Epithelial cell of prostate (primary cell): ENCODE measurements at regions not wholly inside any gene's neighbourhood (a gene's known extent, or its start where the extent isn't known, plus 50 kb on each side); places are given as distances from the start of the nearest gene placed in this dataset.
"Not testable (repeated sequence)": the region's sequence is repeated elsewhere in the genome, so short reads cannot be mapped to it uniquely, and the experiment has no call there.

Experiments used
- DNase-seq: peaks from one replicate; pipeline ENCODE4 v3.0.0-alpha.2; 2011; ENCODE audit warnings: low read depth, low spot score
- H3K27ac ChIP-seq: fragments of 450-650 bp; 2 replicates; pipeline ENCODE4 v1.5.1; 2017; ENCODE audit warnings: mild to moderate bottlenecking

DNA sequence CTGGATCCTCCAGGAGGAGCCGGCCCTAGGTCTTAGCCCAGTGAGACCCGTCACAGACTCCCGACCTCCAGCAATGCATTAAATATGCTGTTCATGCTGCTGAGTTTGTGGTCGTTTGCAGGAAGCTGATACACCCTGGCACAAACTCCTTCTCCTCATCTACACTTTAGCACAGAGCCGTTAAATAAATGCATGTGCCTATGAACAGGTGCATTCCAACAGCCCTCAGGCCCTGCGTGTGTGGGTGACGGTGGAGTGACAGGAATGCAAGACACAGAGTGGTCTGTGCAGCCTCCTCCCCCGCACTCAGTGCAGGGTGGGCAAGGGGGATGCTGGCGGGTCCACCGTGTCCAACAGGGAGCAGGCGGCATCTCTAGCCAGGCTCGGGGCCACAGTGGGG is 106.6 kb upstream of the TMPRSS2 start:
- no peak for DNase-seq
- no peak overlapping the region for H3K27ac ChIP-seq

DNA sequence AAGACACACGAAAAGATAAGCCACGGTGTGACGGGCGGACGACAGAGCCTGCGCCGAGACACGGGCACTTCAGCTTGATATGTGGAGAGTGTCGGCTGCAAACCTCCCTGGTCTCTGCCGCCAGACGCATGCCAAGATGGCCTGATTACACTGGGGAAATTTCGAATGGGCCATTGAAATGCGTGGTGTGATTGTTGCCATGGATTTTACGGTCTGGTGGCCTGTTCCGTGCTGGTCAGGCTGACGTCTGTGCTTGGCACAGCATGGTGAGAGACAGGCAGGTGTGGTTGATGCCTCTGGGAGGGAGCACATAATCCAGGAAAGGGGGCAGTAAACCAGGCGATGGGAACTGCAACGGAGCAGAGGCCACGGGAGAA is 105.6 kb upstream of the TMPRSS2 start:
- no peak for DNase-seq
- H3K27ac ChIP-seq: no peak overlapping the region

DNA sequence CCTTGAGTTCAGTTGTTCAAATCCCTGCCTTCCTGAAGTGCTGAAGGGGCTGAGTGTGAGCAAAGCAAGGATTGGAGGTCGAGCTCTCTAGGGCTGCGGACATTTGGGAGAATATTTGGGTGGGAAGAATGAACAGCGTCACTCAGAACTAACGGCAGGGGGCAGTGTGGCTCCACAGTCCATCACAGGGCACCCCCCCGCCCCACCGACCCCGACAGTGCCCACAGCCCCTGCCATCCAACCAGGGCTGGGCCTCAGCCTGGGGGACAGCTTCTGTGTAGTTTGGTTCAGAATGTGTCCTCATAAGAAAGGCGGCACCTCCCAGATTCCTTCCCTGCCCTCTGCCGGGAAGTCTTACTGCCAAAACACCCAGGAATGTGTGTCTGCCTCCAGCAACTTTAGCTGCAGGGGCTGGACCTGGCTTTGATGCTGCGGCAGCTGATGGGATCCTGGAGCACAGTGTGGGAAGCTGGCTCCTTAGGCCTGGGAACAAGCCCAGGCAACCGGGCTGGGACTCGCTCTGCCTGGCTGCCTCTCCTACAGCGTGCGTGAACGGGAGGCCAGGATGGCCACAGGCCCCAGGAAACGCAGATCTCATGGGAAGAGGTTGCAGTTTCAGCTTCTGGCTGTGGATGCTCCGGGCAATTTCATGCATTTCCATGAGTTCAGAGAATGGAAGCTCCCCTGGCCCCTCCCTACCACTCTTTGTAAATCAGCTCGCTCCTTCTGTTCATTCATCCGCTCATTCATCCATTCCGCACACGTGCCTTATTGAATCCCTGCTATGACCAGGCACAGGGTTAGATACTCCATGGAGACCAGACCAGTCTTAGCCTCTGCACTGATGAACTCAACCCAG is 104.9 kb upstream of the TMPRSS2 start:
- peak; percentile 70 for DNase-seq
- H3K27ac ChIP-seq: peak overlapping the region; percentile 54

DNA sequence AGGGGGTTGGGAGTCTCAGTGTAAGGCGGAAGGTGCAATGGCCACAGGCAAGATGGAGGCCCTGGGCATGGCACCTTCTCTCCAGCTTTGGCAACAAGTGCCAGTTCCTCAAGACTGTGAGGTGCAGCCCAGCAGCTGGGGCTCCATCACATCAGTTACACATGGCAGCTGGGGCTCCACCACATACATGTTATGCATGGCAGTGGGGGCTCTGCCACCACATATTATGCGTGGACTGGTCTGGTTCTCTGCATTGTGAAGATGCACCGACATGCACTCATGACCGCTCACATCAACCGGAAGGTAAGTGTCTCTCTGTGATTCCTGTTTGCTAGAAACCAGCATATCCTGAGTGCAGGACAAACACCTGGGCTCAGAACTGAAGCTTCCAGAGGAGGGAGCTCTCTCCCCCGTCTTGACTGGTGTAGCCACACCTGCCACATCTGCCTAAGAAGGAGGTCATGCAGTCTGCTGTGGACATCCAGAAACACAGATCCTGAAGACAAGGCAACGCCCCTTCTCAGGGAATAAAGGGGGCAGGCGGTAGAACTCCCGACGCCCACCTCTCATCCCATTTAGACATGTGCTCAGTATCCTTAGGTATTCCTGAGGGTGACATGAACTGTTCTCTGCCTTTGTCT is 104.1 kb upstream of the TMPRSS2 start:
- peak overlapping the region; percentile 54 for H3K27ac ChIP-seq
- no peak for DNase-seq

DNA sequence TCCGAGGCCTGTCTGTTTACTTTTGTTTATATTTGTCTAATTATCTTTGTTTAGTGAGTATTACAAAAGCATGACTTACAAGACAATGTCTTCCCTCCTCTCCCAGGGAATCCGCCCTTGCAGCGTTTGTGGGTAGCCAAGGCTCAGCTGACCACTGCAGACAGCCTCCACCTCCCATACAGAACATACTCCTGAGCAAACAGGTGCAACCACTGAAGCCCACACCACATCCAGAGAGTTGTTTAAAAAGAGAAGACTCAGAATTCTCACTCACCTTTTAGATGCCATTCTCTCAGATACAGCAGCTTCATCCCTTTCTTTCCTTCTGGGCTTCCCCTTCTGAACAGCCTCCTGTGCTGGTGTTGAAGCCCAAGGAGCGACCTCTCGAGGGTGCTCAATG is 103.5 kb upstream of the TMPRSS2 start:
- no peak for DNase-seq
- H3K27ac ChIP-seq: no peak overlapping the region

DNA sequence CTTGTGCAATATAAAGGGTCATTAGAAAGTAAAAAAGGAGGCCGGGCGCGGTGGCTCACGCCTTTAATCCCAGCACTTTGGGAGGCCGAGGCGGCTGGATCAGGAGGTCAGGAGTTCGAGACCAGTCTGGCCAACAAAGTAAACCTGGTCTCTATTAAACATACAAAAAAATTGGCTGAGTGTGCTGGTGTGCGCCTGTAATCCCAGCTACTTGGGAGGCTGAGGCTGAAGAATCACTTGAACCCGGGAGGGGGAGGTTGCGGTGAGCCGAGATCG is 102.8 kb upstream of the TMPRSS2 start:
- DNase-seq, H3K27ac ChIP-seq: not testable (repeated sequence)

DNA sequence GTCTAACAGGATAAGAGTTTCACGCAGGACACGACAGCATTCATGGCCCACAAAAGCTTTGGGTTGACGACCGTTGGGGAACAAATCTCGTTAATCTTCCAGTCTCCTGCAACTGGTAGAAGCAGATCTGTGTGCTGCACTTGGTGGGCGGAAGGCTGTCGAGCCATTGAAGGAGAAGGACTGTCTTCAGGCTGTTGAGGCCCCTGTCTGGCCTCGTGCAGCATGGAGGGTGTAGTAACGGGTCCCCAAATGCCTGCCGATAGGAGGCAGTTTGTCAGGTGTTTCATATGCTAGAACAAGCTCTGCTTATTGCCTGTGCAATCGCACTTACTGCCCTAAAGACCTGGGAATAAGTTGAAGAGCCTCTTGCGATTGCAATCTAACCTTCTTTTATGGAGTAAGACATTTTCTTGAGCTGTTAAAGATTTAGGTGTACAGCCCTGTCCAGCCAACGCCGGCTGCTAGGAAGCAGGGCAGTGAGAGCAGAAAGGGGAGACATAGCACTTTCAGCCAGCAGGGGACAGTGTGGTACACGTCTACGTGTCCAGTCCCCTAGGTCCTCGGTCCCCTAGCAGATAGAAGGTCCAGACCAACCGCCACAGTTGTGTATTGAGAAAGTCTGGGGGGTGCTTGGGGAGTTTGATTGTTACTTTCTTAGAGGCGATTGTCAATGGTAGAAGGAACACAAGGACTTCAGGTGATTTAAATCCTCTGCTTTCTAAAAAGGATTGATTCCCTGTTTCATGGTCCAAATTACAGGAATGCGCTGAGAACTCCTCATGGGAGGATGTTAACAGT is 102.3 kb upstream of the TMPRSS2 start:
- no peak overlapping the region for H3K27ac ChIP-seq
- no peak for DNase-seq

DNA sequence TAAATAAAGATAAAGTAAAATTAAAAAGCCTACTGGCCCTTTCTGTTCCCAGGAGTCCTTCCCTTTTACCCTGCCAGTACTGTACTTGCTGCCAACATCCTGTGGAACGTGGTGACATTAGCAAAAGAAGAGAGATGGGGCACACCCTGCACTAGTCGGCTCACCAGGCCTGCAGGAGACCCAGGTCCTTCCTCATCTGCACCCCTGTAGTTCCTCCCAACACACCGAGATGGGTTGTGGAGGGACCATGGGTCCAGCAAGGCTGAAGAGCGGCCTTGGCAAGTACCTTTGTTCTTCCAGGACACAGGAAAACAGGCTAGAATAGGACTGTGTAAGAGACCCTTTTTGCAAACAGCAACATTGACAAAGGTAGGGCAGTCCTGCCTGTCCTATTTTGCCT is 98.7 kb upstream of the TMPRSS2 start:
- no peak for DNase-seq
- H3K27ac ChIP-seq: no peak overlapping the region

DNA sequence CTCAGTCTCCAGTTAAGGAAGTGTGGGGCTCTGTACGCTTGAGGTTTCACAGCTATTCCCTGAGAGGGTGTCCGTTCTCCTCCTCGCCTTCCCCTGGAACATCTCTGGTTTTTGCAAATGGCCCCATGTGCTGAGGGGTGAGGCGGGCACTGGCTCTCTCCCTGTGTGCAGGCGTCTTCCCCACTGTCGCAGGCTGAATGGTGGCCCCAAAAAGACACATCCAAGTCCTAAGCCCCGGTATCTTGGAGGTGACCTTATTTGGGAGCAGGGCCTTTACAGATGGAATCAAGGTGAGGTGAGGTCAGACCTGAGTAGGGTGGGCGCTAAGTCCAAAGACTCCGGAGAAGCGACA is 98.0 kb upstream of the TMPRSS2 start:
- DNase-seq: no peak
- H3K27ac ChIP-seq: no peak overlapping the region

DNA sequence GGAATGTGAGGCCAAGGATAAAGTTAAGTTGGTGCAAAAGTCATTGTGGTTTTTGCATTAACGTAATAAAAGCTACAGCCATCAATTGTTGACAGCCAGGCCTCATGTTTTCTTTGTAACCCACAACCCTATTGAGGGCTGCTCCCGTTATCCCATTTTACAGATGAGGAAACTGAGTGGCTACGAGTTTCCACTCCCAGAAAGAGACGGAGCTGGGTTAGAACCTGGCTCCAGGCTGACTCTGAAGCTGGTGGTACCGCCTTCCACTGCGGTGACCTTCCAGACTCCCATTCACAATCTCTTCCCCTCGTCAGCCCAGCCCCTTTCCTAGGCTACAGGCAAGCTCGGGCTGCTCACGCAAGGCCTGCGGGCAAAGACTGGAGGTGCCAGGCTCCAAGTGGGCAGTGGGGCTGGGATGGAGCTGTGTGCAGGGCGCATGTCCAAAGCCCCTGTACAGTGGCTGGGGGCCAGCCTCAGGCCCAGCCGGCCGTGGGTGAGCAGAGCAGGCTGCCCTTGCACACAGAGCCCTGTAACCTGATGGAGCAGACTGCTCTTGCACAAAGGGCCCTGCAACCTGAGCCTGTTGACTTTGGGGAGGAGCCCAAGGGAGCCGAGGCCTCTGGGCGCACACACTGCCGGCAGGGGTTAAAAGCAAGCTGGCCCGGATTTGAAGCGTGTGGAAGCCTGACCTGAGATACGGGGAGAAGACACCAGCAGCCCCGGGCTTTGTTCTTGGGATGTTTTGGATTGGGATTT is 97.4 kb upstream of the TMPRSS2 start:
- no peak for DNase-seq
- H3K27ac ChIP-seq: no peak overlapping the region

DNA sequence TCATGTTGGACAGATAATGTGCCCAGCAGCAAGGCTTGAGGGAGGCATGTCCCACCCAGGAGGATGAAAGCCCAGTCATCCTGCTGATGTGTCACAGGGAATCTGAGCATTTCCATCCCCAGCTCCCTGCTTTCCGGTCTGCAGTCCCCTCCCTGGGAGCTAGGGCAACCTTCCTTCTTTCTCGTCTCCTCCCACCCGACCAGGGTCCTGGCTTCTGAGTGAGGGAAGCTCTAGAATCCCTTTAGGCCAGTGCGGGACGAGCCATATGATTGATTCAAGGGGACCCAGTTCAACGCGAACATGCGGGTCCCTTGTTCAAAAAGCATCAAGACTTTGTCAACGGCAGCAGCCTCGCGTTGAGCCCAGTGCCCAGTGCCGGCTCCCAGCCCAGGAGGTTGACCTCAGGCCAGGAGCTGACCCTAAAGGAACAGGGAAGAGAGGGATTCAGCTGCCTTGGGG is 96.7 kb upstream of the TMPRSS2 start:
- DNase-seq: no peak
- H3K27ac ChIP-seq: no peak overlapping the region

DNA sequence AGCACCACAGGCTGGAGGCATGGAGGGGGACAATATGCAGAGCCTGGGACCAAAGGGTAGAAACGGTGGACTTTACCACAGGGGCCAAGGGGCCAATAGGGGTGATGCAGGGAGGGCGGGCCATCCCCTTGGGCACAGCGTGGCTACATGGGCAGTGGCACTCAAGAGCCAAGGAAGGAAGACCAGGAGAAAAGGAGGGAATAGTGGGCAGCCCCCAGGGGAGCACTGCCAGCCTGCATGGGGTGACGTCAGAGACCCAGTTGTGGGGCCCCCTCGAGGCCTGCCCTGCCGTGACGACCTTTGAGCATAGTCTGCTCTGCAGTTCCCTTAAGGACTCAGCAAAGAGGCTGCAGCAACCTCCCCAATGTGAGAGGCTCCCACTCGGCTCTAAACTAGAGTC is 95.5 kb upstream of the TMPRSS2 start:
- H3K27ac ChIP-seq: no peak overlapping the region
- no peak for DNase-seq

DNA sequence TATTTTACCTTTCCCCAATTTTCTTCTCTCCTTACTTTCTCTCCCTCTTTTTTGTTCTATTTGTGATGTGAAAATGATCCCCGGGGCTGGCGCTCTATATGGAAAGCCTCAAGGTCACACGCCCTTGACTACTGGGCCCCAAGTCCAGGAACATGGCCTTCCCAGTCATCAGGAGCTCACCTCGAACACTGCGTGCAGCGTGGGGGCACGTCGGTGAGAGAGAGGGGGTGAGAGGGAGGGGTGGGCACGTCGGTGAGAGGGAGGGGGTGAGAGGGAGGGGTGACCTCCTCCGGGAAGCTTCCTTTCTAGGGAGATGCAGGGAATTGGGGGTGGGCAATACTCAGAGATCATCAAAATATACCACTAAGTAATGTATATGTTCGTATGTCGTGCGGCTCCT is 94.6 kb upstream of the TMPRSS2 start:
- no peak for DNase-seq
- no peak overlapping the region for H3K27ac ChIP-seq

DNA sequence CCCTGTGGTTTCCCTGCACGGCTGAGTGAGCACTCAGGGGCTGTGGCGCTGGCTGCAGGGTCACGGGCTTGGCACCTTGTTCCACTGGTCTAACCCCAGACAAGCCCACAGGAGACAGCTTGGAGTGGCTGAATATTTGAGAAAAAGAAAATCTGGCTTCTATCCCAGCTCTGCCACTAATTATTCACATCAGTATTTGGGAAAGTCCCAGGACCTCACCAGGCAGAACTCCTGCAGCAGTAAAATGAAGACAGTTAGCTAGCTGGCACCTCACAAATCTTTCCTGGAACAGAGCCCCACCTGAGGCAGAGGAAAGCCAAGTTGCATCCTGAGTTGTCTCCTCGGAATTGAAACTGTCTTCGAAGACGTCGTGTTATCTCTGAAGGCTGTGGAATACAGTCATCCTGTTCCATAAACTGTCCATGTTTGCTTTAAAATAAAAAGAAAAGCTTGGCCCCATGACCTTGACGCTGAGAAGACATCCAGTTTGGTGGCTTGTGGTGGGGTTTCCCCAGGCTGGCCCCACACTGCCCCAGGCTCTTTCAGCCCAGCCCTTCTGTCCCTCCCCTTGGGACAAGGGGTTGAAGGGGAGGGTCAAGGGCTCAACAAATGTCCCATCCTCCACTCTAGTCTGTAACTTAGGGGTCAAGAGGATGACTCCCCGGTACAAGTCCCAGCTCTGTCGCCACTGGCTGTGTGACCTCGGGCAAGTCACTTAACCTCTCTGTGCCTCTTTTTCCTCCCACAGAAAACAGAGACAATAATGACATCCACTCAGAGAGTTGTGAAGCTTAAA is 93.8 kb upstream of the TMPRSS2 start:
- DNase-seq: no peak
- H3K27ac ChIP-seq: no peak overlapping the region

DNA sequence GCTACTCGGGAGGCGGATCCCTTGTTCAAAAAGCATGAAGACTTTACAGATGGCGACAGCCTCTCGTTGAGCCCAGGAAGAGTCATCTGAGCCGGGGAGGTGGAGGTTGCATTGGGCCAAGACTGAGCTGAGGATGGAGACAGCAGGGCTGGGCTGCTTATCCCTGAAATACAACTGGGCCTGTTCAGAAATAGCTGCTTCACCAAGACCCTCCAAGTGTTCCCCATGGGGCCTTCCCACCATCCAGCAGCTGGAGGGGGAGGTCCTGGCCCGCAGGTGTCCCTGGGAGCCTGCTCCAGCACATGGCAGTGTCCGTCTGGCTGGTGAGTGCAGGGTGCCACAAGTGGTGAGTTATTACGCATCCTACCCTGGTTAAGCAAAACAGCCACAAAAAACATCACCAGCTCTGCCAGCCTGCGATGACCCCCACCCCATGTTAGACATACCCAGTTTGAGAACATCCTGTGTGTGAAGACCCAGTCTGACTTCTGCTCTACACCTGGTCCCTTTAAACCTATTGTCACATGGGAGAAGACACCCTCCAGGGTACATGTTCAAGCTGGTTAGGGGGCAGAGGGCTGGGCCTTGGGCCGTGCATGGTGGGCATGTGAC is 93.1 kb upstream of the TMPRSS2 start:
- no peak for DNase-seq
- no peak overlapping the region for H3K27ac ChIP-seq

DNA sequence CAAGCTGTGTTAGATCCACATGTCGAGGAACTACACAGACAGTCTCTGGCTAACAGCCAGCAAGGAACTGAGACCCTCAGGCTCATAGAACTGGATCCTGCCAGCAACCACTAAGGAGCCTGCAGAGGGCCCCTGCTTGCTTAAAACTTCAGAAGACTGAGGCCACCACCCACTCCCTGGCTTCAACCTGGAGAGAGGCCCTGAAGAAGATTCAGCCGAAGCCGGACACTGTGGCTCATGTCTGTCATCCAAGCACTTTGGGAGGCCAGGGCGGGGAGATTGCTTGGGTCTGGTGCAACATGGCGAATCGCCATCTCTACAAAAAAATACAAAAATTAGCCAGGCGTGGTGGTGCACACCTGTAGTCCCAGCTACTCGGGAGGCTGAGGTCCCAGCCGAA is 92.6 kb upstream of the TMPRSS2 start:
- no peak for DNase-seq
- no peak overlapping the region for H3K27ac ChIP-seq

DNA sequence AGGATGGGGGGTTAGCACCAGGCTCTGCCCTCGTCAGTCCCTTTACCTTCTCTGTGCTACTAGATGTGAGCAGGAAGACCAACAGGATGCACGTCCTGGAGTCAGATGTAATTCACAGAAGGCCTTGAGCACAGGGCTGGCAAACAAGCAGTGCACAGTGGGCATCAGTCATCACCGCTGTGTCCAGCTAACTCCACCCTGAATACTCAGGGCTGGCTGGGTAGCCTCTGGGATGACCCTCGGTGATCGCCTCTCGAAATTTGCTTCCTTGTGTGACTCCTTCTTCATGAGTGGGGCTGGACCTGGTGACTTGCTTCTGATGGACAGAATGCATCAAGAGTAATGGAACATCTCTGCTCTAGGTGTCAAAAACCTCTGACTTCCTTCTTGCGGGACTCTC is 92.2 kb upstream of the TMPRSS2 start:
- H3K27ac ChIP-seq: no peak overlapping the region
- DNase-seq: no peak

DNA sequence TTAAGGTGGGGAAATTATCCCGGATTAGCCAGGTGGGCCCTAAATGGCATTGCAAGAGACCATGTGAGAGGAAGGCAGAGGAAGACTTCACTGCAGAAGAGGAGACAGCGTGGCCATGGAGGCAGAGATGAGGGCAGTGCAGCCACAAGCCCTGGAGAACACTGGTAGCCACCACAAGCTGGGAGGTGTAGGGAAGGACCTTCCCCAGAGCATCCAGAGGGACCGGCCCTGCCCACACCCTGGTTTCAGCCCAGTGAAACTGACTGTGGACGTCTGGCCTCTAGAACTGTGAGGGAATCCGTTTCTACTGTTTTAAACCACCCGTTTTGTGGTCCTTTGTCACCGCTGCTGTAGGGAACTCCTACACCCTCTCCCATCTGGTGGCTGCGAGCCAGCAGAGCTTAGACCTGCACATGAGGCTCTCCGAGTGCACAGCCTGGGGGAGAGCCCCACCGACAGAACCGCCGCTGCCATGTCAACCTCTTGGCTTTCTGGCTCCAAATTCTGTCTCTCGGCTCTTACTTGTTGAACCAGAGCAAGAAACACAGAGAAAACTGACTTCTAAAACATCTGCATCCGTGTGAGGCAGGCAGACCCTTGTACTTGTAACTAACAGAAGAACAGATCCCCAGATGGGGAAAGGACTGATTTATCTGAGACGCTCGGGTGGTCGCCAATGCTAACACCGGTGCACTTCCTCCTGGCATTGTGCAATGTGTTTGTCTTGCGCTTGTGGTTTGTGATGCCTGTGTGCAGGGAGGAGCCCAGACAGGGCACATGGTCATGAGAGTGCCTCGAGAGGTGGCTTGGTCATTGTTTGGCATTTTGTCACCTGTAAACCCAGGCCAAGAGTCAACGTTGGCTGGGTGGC is 90.8 kb upstream of the TMPRSS2 start:
- H3K27ac ChIP-seq: no peak overlapping the region
- DNase-seq: peak; percentile 10

DNA sequence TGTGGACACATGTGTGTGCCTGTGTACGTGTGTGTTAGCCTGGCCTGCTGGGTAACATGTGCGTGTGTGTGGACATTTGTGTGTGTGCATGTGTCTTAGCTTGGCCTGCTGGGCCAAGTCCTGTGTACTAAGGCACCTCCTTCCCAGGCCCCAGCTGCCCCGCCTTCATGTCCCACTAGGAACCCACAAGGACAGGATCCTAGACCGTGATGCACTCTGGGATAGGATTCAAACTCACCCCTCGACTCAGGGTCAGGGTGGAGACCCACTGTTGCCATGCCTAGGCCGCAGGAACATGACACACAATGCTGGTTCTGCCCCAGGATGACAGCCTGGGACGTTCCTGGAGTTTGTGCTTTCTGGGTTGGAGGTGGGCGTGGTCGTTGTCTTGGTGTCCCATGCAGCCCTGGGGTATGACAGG is 89.9 kb upstream of the TMPRSS2 start:
- no peak for DNase-seq
- H3K27ac ChIP-seq: no peak overlapping the region
